ENCODE measurements at regions not wholly inside any gene's neighbourhood (a gene's known extent, or its start where the extent isn't known, plus 50 kb on each side); places are given as distances from the start of the nearest gene placed in this dataset.

GRCh38 chr12:95607642-95608041 lies 56.4 kb upstream of the USP44 start:
- DNase-seq, result peak; percentile 72

- no peak for DNase-seq
Observed at GRCh38 chr12:95605875-95606274, 54.6 kb upstream of the USP44 start.

GRCh38 chr12:95605087-95605486 lies 53.8 kb upstream of the USP44 start:
- DNase-seq, result no peak

GRCh38 chr12:95603351-95604145 lies 52.3 kb upstream of the USP44 start:
- DNase-seq, result no peak

GRCh38 chr12:95601091-95601961 lies 50.0 kb upstream of the USP44 start:
- DNase-seq, result no peak

Measured in NCI-H1105 (cell line).